ENCODE measurements at regions not wholly inside any gene's neighbourhood (a gene's known extent, or its start where the extent isn't known, plus 50 kb on each side); places are given as distances from the start of the nearest gene placed in this dataset.

- TF ChIP-seq CTCF (conservative IDR thresholded peaks at IDR 0.05 in 1 of 2, IDR thresholded peaks at IDR 0.05 in 1 of 2; ENCODE audit: low read depth in 1 of 2, low read length in 2 of 2) (no peak), EZH2 (IDR thresholded peaks at IDR 0.05; ENCODE audit: low read length, missing control alignments) (no peak)
These were observed 380.0 kb upstream of the SGCG start for GRCh38 chr13:22800526-22801401.
